ENCODE measurements at regions not wholly inside any gene's neighbourhood (a gene's known extent, or its start where the extent isn't known, plus 50 kb on each side); places are given as distances from the start of the nearest gene placed in this dataset.

DNA sequence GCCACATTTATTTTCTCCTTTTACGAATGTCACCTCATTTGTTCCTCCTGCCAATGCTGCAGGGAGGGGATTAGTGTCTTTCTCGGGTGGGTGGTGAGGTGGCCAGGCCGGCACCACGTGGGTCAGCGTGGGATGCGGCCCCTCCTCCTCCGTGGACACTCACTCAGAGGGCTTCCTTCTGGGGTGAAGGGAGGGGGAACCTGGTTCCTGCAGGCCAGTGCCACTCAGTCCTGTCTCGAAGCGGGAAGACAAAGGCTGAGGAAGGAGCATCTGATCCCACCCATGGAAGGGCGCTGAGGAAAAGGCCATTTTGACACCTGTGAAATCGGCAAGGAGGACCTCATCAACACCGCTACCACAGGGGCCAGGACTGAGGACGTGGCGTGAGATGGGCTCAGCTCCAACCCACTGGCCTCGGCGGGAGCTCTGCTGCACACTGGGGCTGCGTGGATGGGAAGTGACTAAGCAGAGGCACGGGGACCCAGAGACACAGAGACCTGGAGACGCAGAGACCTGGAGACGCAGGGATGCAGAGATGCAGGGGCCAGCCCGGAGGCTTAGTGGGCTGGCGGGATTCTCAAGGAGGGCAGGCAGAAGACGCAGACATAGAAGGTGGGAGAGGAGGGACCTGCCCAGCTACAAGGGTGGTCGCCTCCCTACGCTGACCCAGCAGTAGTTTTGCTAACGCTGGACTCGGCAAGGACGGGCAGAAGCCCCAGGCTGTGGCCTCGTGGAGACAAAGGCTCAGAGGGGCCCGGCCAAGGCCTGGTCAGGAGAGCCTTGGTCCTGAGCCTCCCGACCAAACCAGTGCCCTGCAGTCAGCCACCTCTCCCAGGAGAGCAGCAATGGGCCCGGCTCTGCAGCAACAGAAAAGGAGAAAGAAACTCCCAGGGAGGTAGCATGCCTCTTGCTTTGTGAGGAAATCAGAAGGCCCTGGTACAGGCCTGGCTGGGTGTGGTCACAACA is 1071.2 kb downstream of the BRD1 start:
- CTCF ChIA-PET (ENCODE audit: low intra/inter-chr PET ratio, low total read pairs): no interaction called here
- BruUV-seq (replicated peaks): no TSS peak

More for the DNA sequence above, 1071.2 kb downstream of the BRD1 start:
- DNase-seq (ENCODE audit: low spot score) (no peak), ATAC-seq (no peak), FAIRE-seq (no peak)
- Histone ChIP-seq H3K27me3 (ENCODE audit: control insufficient read depth in 1 of 2, insufficient read depth in 2 of 2, low read length in 2 of 2) (no peaks in the 10 kb centered on the region), H3K9ac (ENCODE audit: insufficient read depth, low read depth, low read length) (no peak overlapping the region), H3K79me2 (ENCODE audit: insufficient read depth, low read length) (no peaks in the 10 kb centered on the region), H3K4me2 (ENCODE audit: low read depth, low read length) (no peak overlapping the region), H3K4me3 (replicated peaks in 1 of 3; ENCODE audit: insufficient read depth in 1 of 3, low read depth in 2 of 3, low read length in 3 of 3) (no peak overlapping the region), H3K27ac (ENCODE audit: extremely low read length, insufficient read depth, low read length) (no peak overlapping the region), H3K4me1 (ENCODE audit: insufficient read depth, low read length) (no peaks in the 10 kb centered on the region), H2AFZ (ENCODE audit: low read length) (no peak overlapping the region), H4K20me1 (ENCODE audit: insufficient read depth, low read length) (peaks cover 16% of the 10 kb centered on the region; the same call in 1 of the 2 replicates), H3K9me3 (ENCODE audit: low read length) (no peaks in the 10 kb centered on the region), H3K36me3 (replicated peaks in 1 of 2; ENCODE audit: control insufficient read depth in 1 of 2, insufficient read depth in 2 of 2, low read length in 2 of 2) (0 out of 5 replicates have a peak, but pooled peaks cover 0 to 3% of the 10 kb centered on the region in 2 experiments)
- intact Hi-C loops (cut with micrococcal nuclease; ENCODE audit: unreplicated experiment): no loop called here
- 75% methylated on average over 28 of the region's 32 CpGs for WGBS (ENCODE audit: low lambda C conversion rate)
- in situ Hi-C loops (cut with HindIII; ENCODE audit: extremely low pct_ligation_motif_present, low pct_unique_long_range_greater_than_20kb): no loop called here
- POLR2A ChIA-PET: no interaction called here
- TF ChIP-seq, protein P1, sequence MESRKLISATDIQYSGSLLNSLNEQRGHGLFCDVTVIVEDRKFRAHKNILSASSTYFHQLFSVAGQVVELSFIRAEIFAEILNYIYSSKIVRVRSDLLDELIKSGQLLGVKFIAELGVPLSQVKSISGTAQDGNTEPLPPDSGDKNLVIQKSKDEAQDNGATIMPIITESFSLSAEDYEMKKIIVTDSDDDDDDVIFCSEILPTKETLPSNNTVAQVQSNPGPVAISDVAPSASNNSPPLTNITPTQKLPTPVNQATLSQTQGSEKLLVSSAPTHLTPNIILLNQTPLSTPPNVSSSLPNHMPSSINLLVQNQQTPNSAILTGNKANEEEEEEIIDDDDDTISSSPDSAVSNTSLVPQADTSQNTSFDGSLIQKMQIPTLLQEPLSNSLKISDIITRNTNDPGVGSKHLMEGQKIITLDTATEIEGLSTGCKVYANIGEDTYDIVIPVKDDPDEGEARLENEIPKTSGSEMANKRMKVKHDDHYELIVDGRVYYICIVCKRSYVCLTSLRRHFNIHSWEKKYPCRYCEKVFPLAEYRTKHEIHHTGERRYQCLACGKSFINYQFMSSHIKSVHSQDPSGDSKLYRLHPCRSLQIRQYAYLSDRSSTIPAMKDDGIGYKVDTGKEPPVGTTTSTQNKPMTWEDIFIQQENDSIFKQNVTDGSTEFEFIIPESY (CRISPR knock-in tag; IDR thresholded peaks at IDR 0.05): peak; percentile 32; the same call in 1 of the 2 replicates
- TF ChIP-seq RBM22 (optimal IDR thresholded peaks at IDR 0.05; ENCODE audit: low read length): no peak

Measured in HepG2 (cell line).